Neural cell (in vitro differentiated cells): ENCODE measurements at regions not wholly inside any gene's neighbourhood (a gene's known extent, or its start where the extent isn't known, plus 50 kb on each side); places are given as distances from the start of the nearest gene placed in this dataset.
A peak's percentile ranks its signal among the peaks of the same experiment; 100 is the strongest.

ENCODE experiments used
- H2AFZ ChIP-seq: fragments of 200-600, 300-800 bp; sonication (generic), shearing (Covaris generic); 2 replicates; pipeline ENCODE4 v1.6.0; 2014; ENCODE audit warnings: low read depth, mild to moderate bottlenecking, antibody characterized with exemption, low read length, moderate library complexity
- H3F3A ChIP-seq: fragments of 200-600 bp; shearing (Covaris generic); 2 replicates; pipeline ENCODE4 v1.6.1; 2016; ENCODE audit warnings: mild to moderate bottlenecking, moderate library complexity, mixed read lengths, antibody characterized with exemption, low read length; ENCODE audit not compliant: insufficient read depth, poor library complexity, severe bottlenecking
- H3K27ac ChIP-seq: fragments of 200-600, 300-800 bp; sonication (generic), shearing (Covaris generic); 2 replicates; pipeline ENCODE4 v1.5.1; 2014; ENCODE audit warnings: mild to moderate bottlenecking, low read length, moderate library complexity
- H3K27me3 ChIP-seq: fragments of 300-800, 200-600 bp; sonication (generic), shearing (Covaris generic); 2 replicates; pipeline ENCODE4 v1.6.0; 2014; ENCODE audit warnings: mild to moderate bottlenecking, low read depth, low read length, moderate library complexity; ENCODE audit not compliant: insufficient read depth
- H3K36me3 ChIP-seq: fragments of 300-800, 200-600 bp; sonication (generic), shearing (Covaris generic); 2 replicates; pipeline ENCODE4 v1.5.1; 2014; ENCODE audit warnings: mild to moderate bottlenecking, antibody characterized with exemption, low read length, moderate library complexity; ENCODE audit not compliant: insufficient read depth
- H3K4me2 ChIP-seq: fragments of 300-800, 200-600 bp; sonication (generic), shearing (Covaris generic); 2 replicates; pipeline ENCODE4 v1.6.0; 2014; ENCODE audit warnings: mild to moderate bottlenecking, low read length
- H3K4me3 ChIP-seq: fragments of 300-800, 200-600 bp; sonication (generic), shearing (Covaris generic); 2 replicates; pipeline ENCODE4 v1.5.1; 2014; ENCODE audit warnings: mild to moderate bottlenecking, low read length, moderate library complexity
- H3K79me2 ChIP-seq: fragments of 200-600 bp; shearing (Covaris generic); replicated peaks from 2 replicates; pipeline ENCODE4 v1.6.0; 2014; ENCODE audit warnings: mild to moderate bottlenecking, low read length, moderate library complexity; ENCODE audit not compliant: insufficient read depth
- H3K9ac ChIP-seq: fragments of 300-800, 200-600 bp; sonication (generic), shearing (Covaris generic); 2 replicates; pipeline ENCODE4 v1.6.1; 2016; ENCODE audit warnings: mild to moderate bottlenecking, low read length, mixed read lengths
- H3K9me2 ChIP-seq: fragments of 200-600 bp; shearing (Covaris generic); 2 replicates; pipeline ENCODE4 v1.6.1; 2016; ENCODE audit warnings: mild to moderate bottlenecking, low read length, mixed read lengths; ENCODE audit not compliant: insufficient read depth
- H3K9me3 ChIP-seq: fragments of 200-600, 300-800 bp; sonication (generic), shearing (Covaris generic); 2 replicates; pipeline ENCODE4 v1.6.1; 2016; ENCODE audit warnings: mild to moderate bottlenecking, mixed run types, low read length, moderate library complexity, mixed read lengths
- H4K20me1 ChIP-seq: fragments of 200-600 bp; shearing (Covaris generic); 2 replicates; pipeline ENCODE4 v1.6.1; 2016; ENCODE audit warnings: mild to moderate bottlenecking, mixed run types; ENCODE audit not compliant: insufficient read depth
- CTCF ChIP-seq: fragments of 450-650 bp; IDR thresholded peaks from 2 replicates; pipeline ENCODE4 v1.5.1; 2014; ENCODE audit warnings: antibody characterized with exemption, mild to moderate bottlenecking, moderate library complexity; ENCODE audit not compliant: poor library complexity, severe bottlenecking
- EP300 ChIP-seq: fragments of 450-650 bp; conservative IDR thresholded peaks from 2 replicates; pipeline ENCODE4 v1.6.1; 2014; ENCODE audit warnings: antibody characterized with exemption, mild to moderate bottlenecking, moderate library complexity; ENCODE audit not compliant: poor library complexity, severe bottlenecking
- EZH2 ChIP-seq: fragments of 200-600, 300-800 bp; shearing (Covaris generic), sonication (generic); IDR thresholded peaks from 2 replicates; pipeline ENCODE4 v1.6.1; 2014; ENCODE audit warnings: antibody characterized with exemption, low read length, borderline replicate concordance, mild to moderate bottlenecking; ENCODE audit not compliant: insufficient read depth, poor library complexity, severe bottlenecking
- MXI1 ChIP-seq: fragments of 450-650 bp; conservative IDR thresholded peaks from 2 replicates; pipeline ENCODE4 v1.6.1; 2014; ENCODE audit warnings: antibody characterized with exemption, mild to moderate bottlenecking; ENCODE audit not compliant: poor library complexity, severe bottlenecking
- POLR2AphosphoS5 ChIP-seq: IDR thresholded peaks from 2 replicates; pipeline ENCODE4 v1.6.1; 2012
- RAD21 ChIP-seq: fragments of 450-650 bp; conservative IDR thresholded peaks from 2 replicates; pipeline ENCODE4 v1.6.1; 2014; ENCODE audit warnings: antibody characterized with exemption, mild to moderate bottlenecking, moderate library complexity
- REST ChIP-seq: IDR thresholded peaks from 2 replicates; pipeline ENCODE4 v1.6.1; 2012; ENCODE audit warnings: borderline replicate concordance
- SMC3 ChIP-seq: fragments of 450-650 bp; conservative IDR thresholded peaks from 2 replicates; pipeline ENCODE4 v1.6.1; 2014; ENCODE audit warnings: antibody characterized with exemption, mild to moderate bottlenecking, moderate library complexity; ENCODE audit not compliant: poor library complexity
- TAF1 ChIP-seq: IDR thresholded peaks from 2 replicates; pipeline ENCODE4 v1.6.1; 2012; ENCODE audit warnings: low read depth

- H3K4me2 ChIP-seq, result peak overlapping the region; percentile 17
- H3K4me3 ChIP-seq, result peak overlapping the region; percentile 9
- H3K9ac ChIP-seq, result no peak overlapping the region
- no peak overlapping the region for H2AFZ ChIP-seq
- H3K27me3 ChIP-seq, result no peaks in the 10 kb centered on the region
- peak overlapping the region; percentile 70 for H3K27ac ChIP-seq
- H3K9me2 ChIP-seq, result no peaks in the 10 kb centered on the region
- H3K79me2 ChIP-seq, result no peaks in the 10 kb centered on the region
- TF ChIP-seq EP300, result peak; percentile 98
- no peak for TF ChIP-seq MXI1
- TF ChIP-seq POLR2AphosphoS5, result peak; percentile 84
- TF ChIP-seq REST, result peak; percentile 30
- TF ChIP-seq CTCF, result no peak
- peak; percentile 16 for TF ChIP-seq SMC3
- H3F3A ChIP-seq, result no peaks in the 10 kb centered on the region
- H3K36me3 ChIP-seq, result no peaks in the 10 kb centered on the region
- no peaks in the 10 kb centered on the region for H4K20me1 ChIP-seq
- H3K9me3 ChIP-seq, result no peaks in the 10 kb centered on the region
These were observed 1640.8 kb upstream of the PIK3C3 start for GRCh38 chr18:40314199-40314598.

- Histone ChIP-seq H3K9ac (no peak overlapping the region), H3K9me3 (no peaks in the 10 kb centered on the region), H3K27me3 (no peaks in the 10 kb centered on the region), H3F3A (no peaks in the 10 kb centered on the region), H3K4me3 (peak overlapping the region; percentile 9), H2AFZ (no peak overlapping the region), H3K9me2 (no peaks in the 10 kb centered on the region), H3K36me3 (no peaks in the 10 kb centered on the region), H3K4me2 (no peak overlapping the region), H3K79me2 (no peaks in the 10 kb centered on the region), H3K27ac (peak overlapping the region; percentile 70), H4K20me1 (no peaks in the 10 kb centered on the region)
- TF ChIP-seq POLR2AphosphoS5 (peak; percentile 13), EP300 (no peak), SMC3 (no peak)
These were observed 1641.9 kb upstream of the PIK3C3 start for GRCh38 chr18:40313030-40313642.

- Histone ChIP-seq H3F3A (no peaks in the 10 kb centered on the region), H3K36me3 (no peaks in the 10 kb centered on the region), H3K4me2 (no peak overlapping the region), H4K20me1 (no peaks in the 10 kb centered on the region), H3K27ac (no peak overlapping the region), H3K79me2 (no peaks in the 10 kb centered on the region), H3K9me2 (no peaks in the 10 kb centered on the region), H3K9me3 (no peaks in the 10 kb centered on the region), H3K9ac (no peak overlapping the region), H3K27me3 (no peaks in the 10 kb centered on the region), H2AFZ (no peak overlapping the region), H3K4me3 (no peak overlapping the region)
- no peak for TF ChIP-seq SMC3
- TF ChIP-seq POLR2AphosphoS5, result no peak
- no peak for TF ChIP-seq EP300
- TF ChIP-seq MXI1, result no peak
- no peak for TF ChIP-seq RAD21
- no peak for TF ChIP-seq EZH2
- no peak for TF ChIP-seq TAF1
- no peak for TF ChIP-seq CTCF
- TF ChIP-seq REST, result no peak
These were observed 1647.4 kb upstream of the PIK3C3 start for GRCh38 chr18:40307627-40308026.
